ENCODE measurements at regions not wholly inside any gene's neighbourhood (a gene's known extent, or its start where the extent isn't known, plus 50 kb on each side); places are given as distances from the start of the nearest gene placed in this dataset.
"Not testable (repeated sequence)": the region's sequence is repeated elsewhere in the genome, so short reads cannot be mapped to it uniquely, and the experiment has no call there.

DNA sequence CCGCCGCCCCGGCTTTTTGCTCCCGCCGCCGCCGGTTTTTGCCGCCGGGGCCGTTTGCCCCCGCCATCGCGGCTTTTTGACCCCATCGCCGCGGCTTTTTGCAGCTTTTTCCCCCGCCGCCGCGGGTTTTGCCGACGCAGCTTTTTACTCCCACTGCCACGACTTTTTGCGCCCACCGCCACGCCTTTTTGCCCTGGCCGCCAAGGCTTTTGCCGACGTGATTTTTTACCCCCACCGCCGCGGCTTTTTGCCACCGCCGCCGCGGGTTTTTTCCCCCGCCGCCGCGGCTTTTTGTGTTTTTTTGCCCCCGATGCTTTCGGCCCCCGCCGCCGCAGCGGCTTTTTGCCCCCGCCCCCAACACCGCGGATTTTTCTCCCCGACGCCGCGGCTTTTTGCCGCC lies 5001.9 kb upstream of the OR11H1 start:
- H3K27me3 Mint-ChIP-seq, result not testable (repeated sequence)

DNA sequence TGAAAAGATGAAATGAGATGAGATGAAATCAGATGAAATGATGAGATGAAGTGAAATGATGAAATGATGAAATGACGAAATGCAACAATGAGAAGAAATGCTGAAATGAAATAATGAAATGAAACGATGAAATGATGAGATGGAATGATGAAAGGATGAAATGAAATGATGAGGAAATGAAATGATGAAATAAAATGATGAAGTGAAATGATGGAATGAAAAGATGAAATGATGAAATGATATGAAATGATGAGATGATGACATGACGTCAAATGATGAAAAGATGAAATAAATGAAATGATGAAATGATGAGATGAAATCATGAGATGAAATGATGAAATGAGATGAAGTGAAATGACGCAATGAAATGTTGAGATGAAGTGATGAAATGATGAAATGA lies 4996.9 kb upstream of the OR11H1 start:
- ATAC-seq (ENCODE audit: low read depth in 2 of 2); H3K27me3 Mint-ChIP-seq; H3K4me1 Mint-ChIP-seq; H3K9me3 Mint-ChIP-seq; H3K27ac Mint-ChIP-seq; DNase-seq; H3K4me3 Mint-ChIP-seq; H3K36me3 Mint-ChIP-seq: not testable (repeated sequence)

More for the DNA sequence above, 5001.9 kb upstream of the OR11H1 start:
- H3K4me1 Mint-ChIP-seq; ATAC-seq (ENCODE audit: low read depth in 2 of 2); H3K27ac Mint-ChIP-seq; H3K4me3 Mint-ChIP-seq; H3K36me3 Mint-ChIP-seq; H3K9me3 Mint-ChIP-seq; DNase-seq: not testable (repeated sequence)

DNA sequence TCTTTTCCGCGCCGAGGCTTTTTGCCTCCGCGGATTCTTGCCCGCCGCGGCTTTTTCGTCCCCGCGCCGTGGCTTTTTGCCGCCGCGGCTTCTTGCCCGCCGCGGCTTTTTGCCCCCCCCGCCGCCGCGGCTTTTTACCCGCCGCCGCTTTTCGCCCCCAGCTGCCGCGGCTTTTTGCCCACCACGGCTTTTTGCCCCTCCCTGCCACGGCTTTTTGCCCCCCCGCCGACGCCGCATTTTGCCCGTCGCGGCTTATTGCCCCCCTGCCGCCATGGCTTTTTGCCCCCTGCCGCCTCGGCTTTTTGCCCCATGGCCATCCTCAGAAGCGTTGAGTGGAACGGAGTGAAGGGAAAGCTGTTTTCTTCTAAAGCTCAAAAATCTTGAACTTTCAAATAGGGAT lies 4955.5 kb upstream of the OR11H1 start:
- ATAC-seq (ENCODE audit: low read depth in 2 of 2); H3K9me3 Mint-ChIP-seq; DNase-seq; H3K4me3 Mint-ChIP-seq; H3K27ac Mint-ChIP-seq; H3K27me3 Mint-ChIP-seq; H3K36me3 Mint-ChIP-seq; H3K4me1 Mint-ChIP-seq: not testable (repeated sequence)

DNA sequence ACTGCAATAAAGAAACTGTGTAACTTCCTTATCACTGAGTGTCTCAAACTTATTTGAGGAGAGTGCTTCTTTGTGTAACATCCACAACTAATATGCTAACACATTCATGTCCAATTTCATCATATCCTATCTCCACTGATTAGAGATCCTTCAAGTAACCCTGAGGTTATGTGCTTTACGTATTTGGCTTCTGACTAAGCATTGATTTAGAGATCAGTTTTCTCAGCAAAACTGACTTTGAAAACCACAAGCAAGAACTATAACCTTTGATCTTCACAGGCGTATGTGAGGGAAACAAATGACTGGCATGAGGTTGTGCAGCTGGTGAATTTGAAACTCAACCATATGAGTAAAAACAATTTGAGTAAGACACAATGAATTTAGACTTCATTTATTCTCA lies 4926.9 kb upstream of the OR11H1 start:
- H3K9me3 Mint-ChIP-seq; H3K36me3 Mint-ChIP-seq; H3K27me3 Mint-ChIP-seq; H3K4me3 Mint-ChIP-seq; H3K27ac Mint-ChIP-seq; ATAC-seq (ENCODE audit: low read depth in 2 of 2); DNase-seq; H3K4me1 Mint-ChIP-seq: not testable (repeated sequence)

DNA sequence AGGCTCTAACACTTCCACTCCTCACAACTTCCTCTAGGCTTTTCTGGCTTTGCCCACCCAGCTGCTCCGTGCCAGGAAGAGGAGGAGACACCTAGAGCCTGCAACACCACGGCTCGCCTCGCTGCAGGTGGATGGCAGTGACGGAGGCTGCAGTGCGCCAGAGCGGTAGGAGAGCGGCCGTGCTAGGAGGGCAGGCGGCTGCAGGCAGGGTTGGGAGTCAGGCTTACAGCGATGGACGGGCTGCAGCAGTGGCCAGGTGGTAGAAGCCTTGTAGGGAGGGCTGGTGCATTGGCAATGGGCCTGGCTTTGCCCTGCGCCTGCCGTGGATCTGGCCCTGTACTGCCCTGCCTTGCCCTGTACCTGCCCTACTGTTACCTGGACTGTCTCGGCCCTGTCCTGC lies 4896.0 kb upstream of the OR11H1 start:
- not testable (repeated sequence) for DNase-seq; H3K4me1 Mint-ChIP-seq; H3K4me3 Mint-ChIP-seq; H3K36me3 Mint-ChIP-seq; H3K27me3 Mint-ChIP-seq; H3K9me3 Mint-ChIP-seq; ATAC-seq (ENCODE audit: low read depth in 2 of 2); H3K27ac Mint-ChIP-seq

DNA sequence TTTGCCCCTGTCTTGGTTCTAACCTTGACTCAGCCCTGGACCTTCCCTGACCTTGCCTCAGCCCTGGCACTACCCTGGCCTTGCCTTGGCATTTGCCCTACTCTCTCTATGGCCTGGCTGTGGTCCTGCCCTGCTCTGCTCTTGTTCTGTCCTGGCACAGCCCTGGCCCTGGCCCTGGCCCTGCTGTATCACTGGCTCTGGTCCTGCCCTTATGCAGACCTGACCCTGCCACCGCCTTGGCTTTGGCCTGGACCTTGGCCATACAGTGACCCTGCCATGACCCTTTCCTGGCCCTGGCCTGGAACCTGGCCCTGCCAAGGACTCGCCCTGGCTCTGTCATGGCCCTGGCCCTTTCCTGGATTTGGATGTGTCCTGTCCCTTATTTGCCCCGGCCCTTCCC lies 4892.7 kb upstream of the OR11H1 start:
- H3K27ac Mint-ChIP-seq; H3K27me3 Mint-ChIP-seq; DNase-seq; ATAC-seq (ENCODE audit: low read depth in 2 of 2); H3K9me3 Mint-ChIP-seq; H3K4me3 Mint-ChIP-seq; H3K4me1 Mint-ChIP-seq: not testable (repeated sequence)
- H3K36me3 Mint-ChIP-seq, result peaks cover 0 to 11% of the 10 kb centered on the region in 2 donors

DNA sequence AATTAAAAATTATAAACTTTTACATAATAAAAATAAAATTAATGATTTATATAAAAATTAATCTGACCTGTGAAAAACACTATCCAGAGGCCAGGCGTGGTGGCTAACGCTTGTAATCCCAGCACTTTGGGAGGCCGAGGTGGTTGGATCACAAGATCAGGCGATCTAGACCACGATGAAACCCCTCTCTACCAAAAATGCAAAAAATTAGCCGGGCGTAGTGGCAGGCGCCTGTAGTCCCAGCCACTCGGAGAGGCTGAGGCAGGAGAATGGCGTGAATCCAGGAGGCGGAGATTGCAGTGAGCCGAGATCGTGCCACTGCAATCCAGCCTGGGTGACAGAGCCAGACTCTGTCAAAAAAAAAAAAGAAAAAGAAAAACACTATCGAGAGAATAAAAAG lies 4865.2 kb upstream of the OR11H1 start:
- not testable (repeated sequence) for H3K27me3 Mint-ChIP-seq; DNase-seq; H3K4me3 Mint-ChIP-seq; H3K4me1 Mint-ChIP-seq; H3K9me3 Mint-ChIP-seq; H3K27ac Mint-ChIP-seq; H3K36me3 Mint-ChIP-seq; ATAC-seq (ENCODE audit: low read depth in 2 of 2)

DNA sequence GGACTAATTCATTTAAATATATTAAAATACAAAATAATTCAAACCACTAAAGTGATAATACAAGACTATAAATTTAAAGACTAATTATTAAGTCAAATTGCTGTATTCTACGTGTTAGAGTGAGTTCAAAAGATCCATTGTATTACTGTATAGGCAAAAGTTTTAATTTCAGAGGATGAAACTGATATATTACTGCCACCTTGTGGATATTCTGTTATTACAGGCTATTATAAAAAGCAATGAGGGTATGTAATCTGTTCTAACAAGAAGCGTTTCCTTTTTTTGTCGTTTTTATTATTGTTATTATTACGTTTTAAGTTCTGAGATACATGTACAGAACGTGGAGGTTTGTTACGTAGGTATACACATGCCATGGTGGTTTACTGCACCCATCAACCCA lies 4854.9 kb upstream of the OR11H1 start:
- not testable (repeated sequence) for H3K4me1 Mint-ChIP-seq; ATAC-seq (ENCODE audit: low read depth in 2 of 2); H3K36me3 Mint-ChIP-seq

DNA sequence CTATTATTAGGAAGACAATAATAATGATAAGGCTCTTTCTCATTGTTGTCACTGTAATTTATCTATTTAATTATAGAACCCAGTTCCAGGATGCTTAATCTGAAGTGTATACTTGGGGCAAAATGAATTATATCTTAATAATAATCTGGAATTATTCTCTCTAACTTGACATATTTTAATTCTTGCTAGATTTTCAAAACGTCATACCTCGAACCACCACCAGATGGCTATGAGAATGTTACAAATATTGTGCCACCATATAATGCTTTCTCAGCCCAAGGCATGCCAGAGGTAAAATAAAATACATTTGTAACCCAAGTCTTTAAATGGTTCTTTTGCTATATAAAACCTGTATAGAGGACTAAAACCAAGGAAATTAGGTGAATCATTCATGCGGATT lies 4849.3 kb upstream of the OR11H1 start:
- peaks cover 0 to 13% (median 0%) of the 10 kb centered on the region in 7 donors for H3K9me3 Mint-ChIP-seq
- ATAC-seq (ENCODE audit: low read depth in 2 of 2); H3K36me3 Mint-ChIP-seq; H3K4me1 Mint-ChIP-seq; H3K27me3 Mint-ChIP-seq; H3K27ac Mint-ChIP-seq; H3K4me3 Mint-ChIP-seq; DNase-seq: not testable (repeated sequence)

More for the DNA sequence above, 4854.9 kb upstream of the OR11H1 start:
- DNase-seq, H3K9me3 Mint-ChIP-seq, H3K27me3 Mint-ChIP-seq, H3K27ac Mint-ChIP-seq, H3K4me3 Mint-ChIP-seq: not testable (repeated sequence)

DNA sequence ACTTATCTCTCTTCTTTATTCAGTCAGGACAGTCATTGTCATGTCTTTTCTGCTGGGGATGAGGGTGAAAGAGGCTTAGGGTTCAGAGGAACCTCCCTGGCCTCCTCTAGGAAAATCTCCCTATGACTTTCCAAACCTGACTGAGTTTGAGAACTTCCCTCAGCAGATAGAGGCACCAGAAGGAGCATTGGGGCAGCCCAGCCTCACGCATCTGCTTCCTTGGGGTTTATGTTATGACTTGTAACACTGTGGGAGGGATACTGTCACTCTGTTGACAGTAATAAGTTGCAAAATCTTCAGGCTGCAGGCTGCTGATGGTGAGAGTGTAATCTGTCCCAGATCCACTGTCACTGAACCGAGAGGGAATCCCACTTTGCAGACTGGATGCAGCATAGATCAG lies 4842.6 kb upstream of the OR11H1 start:
- H3K27me3 Mint-ChIP-seq; H3K4me3 Mint-ChIP-seq; H3K27ac Mint-ChIP-seq; DNase-seq; H3K4me1 Mint-ChIP-seq; ATAC-seq (ENCODE audit: low read depth in 2 of 2); H3K9me3 Mint-ChIP-seq; H3K36me3 Mint-ChIP-seq: not testable (repeated sequence)

DNA sequence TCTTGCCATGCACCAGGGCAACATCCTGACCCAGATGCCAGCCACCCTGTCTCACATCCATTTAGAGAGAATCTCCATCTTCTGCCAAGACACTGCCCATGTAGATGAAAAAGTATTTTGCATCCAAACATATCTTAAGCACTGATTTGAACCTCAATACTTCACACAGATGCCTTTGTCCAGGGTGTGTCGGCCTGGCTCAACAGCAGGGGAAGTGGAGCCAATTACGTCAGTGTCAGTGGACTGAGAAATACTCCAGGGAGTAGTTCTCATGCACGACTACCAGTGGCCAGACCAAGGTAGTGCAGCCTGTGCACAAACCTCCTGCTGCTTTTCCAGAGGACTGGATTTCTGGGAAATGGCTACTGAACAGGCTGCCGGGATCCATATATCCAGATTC lies 4840.7 kb upstream of the OR11H1 start:
- ATAC-seq (ENCODE audit: low read depth in 2 of 2), result not testable (repeated sequence)

DNA sequence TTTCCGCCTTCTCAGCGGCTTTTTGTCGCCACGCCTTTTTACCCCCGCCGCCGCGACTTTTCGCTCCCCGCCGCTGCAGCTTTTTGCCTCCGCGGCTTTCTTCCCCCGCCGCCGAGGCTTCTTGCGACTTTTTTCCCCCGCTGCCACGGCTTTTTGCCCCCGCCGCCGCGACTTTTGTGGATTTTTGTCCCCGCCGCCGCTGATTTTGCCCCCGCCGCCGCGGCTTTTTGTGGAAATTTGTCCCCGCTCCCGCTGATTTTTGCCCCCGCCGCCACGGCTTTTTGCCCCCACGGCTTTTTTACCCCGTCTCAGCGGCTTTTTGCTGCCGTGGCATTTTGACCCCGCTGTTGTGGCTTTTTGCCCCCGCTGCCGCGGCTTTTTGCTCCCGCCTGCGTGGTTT lies 4829.2 kb upstream of the OR11H1 start:
- not testable (repeated sequence) for H3K4me1 Mint-ChIP-seq; H3K36me3 Mint-ChIP-seq; H3K27ac Mint-ChIP-seq; H3K4me3 Mint-ChIP-seq; H3K27me3 Mint-ChIP-seq; ATAC-seq (ENCODE audit: low read depth in 2 of 2); DNase-seq
- H3K9me3 Mint-ChIP-seq, result peaks cover 5 to 15% (median 10%) of the 10 kb centered on the region in 7 donors

More for the DNA sequence above, 4840.7 kb upstream of the OR11H1 start:
- not testable (repeated sequence) for H3K36me3 Mint-ChIP-seq, H3K4me1 Mint-ChIP-seq, H3K4me3 Mint-ChIP-seq, H3K27ac Mint-ChIP-seq, DNase-seq, H3K9me3 Mint-ChIP-seq, H3K27me3 Mint-ChIP-seq

DNA sequence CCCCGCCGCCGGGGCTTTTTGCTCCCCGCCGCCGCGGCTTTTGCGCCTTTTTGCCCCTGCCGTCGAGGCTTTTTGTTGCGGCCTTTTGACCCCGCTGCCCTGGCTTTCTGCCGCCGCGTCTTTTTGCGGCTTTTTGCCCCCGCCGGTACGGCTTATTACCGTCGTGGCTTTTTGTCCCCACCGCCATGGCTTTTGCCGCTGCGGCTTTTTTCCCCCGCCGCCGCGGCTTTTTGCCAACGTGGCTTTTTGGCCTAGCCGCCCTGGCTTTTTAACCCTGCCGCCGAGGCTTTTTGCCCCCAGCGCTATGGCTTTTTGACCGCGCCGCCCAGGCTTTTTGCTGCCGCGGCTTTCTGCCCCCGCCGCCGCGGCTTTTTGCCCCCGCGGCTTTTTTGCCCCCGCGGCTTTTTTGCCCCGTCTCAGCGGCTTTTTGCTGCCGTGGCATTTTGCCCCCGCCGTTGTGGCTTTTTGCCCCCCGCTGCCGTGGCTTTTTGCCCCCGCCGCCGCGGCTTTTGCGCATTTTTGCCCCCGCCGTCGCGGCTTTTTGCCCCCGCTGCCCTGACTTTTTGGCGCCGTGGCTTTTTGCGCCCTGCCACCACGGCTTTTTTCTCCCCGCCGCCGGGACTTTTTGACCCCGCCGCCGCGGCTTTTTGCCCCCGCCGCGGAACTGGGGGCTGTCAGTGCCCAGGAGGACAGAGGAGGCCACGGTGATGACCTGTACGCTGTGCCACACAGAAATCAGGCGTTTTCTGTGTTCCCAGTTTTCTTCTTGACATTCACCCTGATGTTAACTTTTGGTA lies 4828.5 kb upstream of the OR11H1 start:
- not testable (repeated sequence) for H3K4me1 Mint-ChIP-seq; H3K27me3 Mint-ChIP-seq; ATAC-seq (ENCODE audit: low read depth in 2 of 2); H3K27ac Mint-ChIP-seq; H3K4me3 Mint-ChIP-seq; H3K36me3 Mint-ChIP-seq; DNase-seq
- peaks cover 5 to 15% (median 10%) of the 10 kb centered on the region in 7 donors for H3K9me3 Mint-ChIP-seq

DNA sequence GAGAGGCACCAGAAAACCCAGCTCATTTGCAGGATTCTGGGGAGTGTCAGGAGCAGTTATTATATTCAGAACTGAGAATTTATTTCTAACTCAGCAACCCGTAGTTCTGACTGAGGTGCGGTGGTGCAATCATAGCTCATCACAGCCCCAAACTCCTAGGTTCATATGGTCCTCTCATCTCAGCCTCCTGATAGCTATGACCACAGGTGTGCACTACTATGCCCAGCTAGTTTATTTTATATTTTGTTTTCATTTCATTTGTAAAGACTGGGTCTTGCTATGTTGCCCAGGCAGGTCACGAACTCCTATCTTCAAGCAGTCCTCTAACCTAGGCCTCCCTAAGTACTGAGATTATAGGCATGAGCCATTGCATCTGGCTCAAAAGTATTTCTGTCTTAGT lies 4819.8 kb upstream of the OR11H1 start:
- not testable (repeated sequence) for H3K27ac Mint-ChIP-seq; DNase-seq; ATAC-seq (ENCODE audit: low read depth in 2 of 2); H3K4me3 Mint-ChIP-seq; H3K27me3 Mint-ChIP-seq; H3K36me3 Mint-ChIP-seq; H3K4me1 Mint-ChIP-seq
- peaks cover 4 to 14% (median 8%) of the 10 kb centered on the region in 7 donors for H3K9me3 Mint-ChIP-seq

DNA sequence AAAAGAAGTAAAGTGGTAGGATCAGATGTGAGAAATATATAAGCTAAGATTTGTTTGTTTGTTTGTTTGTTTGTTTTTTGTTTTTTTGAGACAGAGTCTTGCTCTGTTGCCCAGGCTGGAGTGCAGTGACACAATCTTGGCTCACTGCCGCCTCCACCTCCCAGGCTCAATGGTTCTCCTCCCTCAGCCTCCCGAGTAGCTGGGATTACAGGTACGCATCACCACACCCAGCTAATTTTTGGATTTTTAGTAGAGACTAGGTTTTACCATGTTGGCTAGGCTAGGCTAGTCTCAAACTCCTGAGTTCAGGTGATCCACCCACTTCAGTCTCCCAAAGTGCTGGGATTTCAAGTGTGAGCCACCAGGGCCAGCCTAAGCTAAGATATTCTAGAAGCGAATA lies 4817.1 kb upstream of the OR11H1 start:
- H3K27ac Mint-ChIP-seq; ATAC-seq (ENCODE audit: low read depth in 2 of 2); H3K4me1 Mint-ChIP-seq; H3K4me3 Mint-ChIP-seq; DNase-seq; H3K36me3 Mint-ChIP-seq; H3K27me3 Mint-ChIP-seq: not testable (repeated sequence)
- peaks cover 19 to 35% (median 23%) of the 10 kb centered on the region in 7 donors for H3K9me3 Mint-ChIP-seq
